ENCODE measurements at regions not wholly inside any gene's neighbourhood (a gene's known extent, or its start where the extent isn't known, plus 50 kb on each side); places are given as distances from the start of the nearest gene placed in this dataset.

- Histone ChIP-seq H3K36me3 (ENCODE audit: insufficient read depth, low read length) (no peaks in the 10 kb centered on the region), H3K4me1 (ENCODE audit: insufficient read depth, low read length) (no peaks in the 10 kb centered on the region), H3K27ac (ENCODE audit: low read depth, low read length) (no peak overlapping the region), H3K4me3 (ENCODE audit: low read length) (no peak overlapping the region), H3K27me3 (ENCODE audit: insufficient read depth, low read length, poor library complexity, severe bottlenecking) (no peaks in the 10 kb centered on the region), H3K9me3 (ENCODE audit: low read length) (no peaks in the 10 kb centered on the region)
- peaks cover 0 to 2% (median 0%) of the 10 kb centered on the region in 5 donors for H3K9me3 Mint-ChIP-seq
- ChIA-PET CTCF (no interaction called here), POLR2A (no interaction called here)
- no peaks in the 10 kb centered on the region for H3K27me3 Mint-ChIP-seq
- DNase-seq, result no peak
- no peaks in the 10 kb centered on the region for H3K36me3 Mint-ChIP-seq
- H3K4me1 Mint-ChIP-seq, result no peaks in the 10 kb centered on the region
- no peak overlapping the region for H3K4me3 Mint-ChIP-seq
- H3K27ac Mint-ChIP-seq, result no peak overlapping the region
Observed at GRCh38 chr18:27608174-27608573, 423.1 kb upstream of the CHST9 start.

GRCh38 chr18:27606741-27607140 lies 421.6 kb upstream of the CHST9 start:
- H3K4me3 ChIP-seq (ENCODE audit: low read length), result no peak overlapping the region
- no peaks in the 10 kb centered on the region for H3K4me1 Mint-ChIP-seq
- CTCF ChIA-PET, result interaction anchor here (1.0 kb wide), 1 partner anchor 122 kb away, joined by 3 read pairs; no protein-coding TSS in a partner anchor

GRCh38 chr18:27605107-27605834 lies 420.2 kb upstream of the CHST9 start:
- H3K4me1 Mint-ChIP-seq, result no peaks in the 10 kb centered on the region
- H3K4me1 ChIP-seq (ENCODE audit: insufficient read depth, low read length), result no peaks in the 10 kb centered on the region
- POLR2A ChIA-PET, result no interaction called here
- no peaks in the 10 kb centered on the region for H3K36me3 Mint-ChIP-seq
- no peak overlapping the region for H3K27ac Mint-ChIP-seq
- no peaks in the 10 kb centered on the region for H3K27me3 ChIP-seq (ENCODE audit: insufficient read depth, low read length, poor library complexity, severe bottlenecking)
- CTCF ChIA-PET, result no interaction called here
- DNase-seq, result no peak
- no peaks in the 10 kb centered on the region for H3K36me3 ChIP-seq (ENCODE audit: insufficient read depth, low read length)
- no peak overlapping the region for H3K4me3 Mint-ChIP-seq
- no peaks in the 10 kb centered on the region for H3K9me3 ChIP-seq (ENCODE audit: low read length)
- peaks cover 0 to 6% (median 4%) of the 10 kb centered on the region in 5 donors for H3K9me3 Mint-ChIP-seq
- no peak overlapping the region for H3K4me3 ChIP-seq (ENCODE audit: low read length)
- no peaks in the 10 kb centered on the region for H3K27me3 Mint-ChIP-seq
- no peak overlapping the region for H3K27ac ChIP-seq (ENCODE audit: low read depth, low read length)

More at GRCh38 chr18:27606741-27607140, 421.6 kb upstream of the CHST9 start:
- Mint-ChIP-seq H3K4me3 (no peak overlapping the region), H3K27me3 (no peaks in the 10 kb centered on the region), H3K9me3 (peaks cover 0 to 5% (median 2%) of the 10 kb centered on the region in 5 donors), H3K36me3 (no peaks in the 10 kb centered on the region), H3K27ac (no peak overlapping the region)
- H3K36me3 ChIP-seq (ENCODE audit: insufficient read depth, low read length), result no peaks in the 10 kb centered on the region
- H3K4me1 ChIP-seq (ENCODE audit: insufficient read depth, low read length), result no peaks in the 10 kb centered on the region
- DNase-seq, result no peak
- H3K27ac ChIP-seq (ENCODE audit: low read depth, low read length), result no peak overlapping the region
- POLR2A ChIA-PET, result no interaction called here
- no peaks in the 10 kb centered on the region for H3K27me3 ChIP-seq (ENCODE audit: insufficient read depth, low read length, poor library complexity, severe bottlenecking)
- H3K9me3 ChIP-seq (ENCODE audit: low read length), result no peaks in the 10 kb centered on the region

- peaks cover 0 to 6% (median 4%) of the 10 kb centered on the region in 5 donors for H3K9me3 Mint-ChIP-seq
- CTCF ChIA-PET, result no interaction called here
Observed at GRCh38 chr18:27604583-27604982, 419.5 kb upstream of the CHST9 start.

GRCh38 chr18:27602092-27602491 lies 417.0 kb upstream of the CHST9 start:
- Histone ChIP-seq H3K36me3 (ENCODE audit: insufficient read depth, low read length) (no peaks in the 10 kb centered on the region), H3K4me1 (ENCODE audit: insufficient read depth, low read length) (no peaks in the 10 kb centered on the region), H3K27ac (ENCODE audit: low read depth, low read length) (no peak overlapping the region), H3K27me3 (ENCODE audit: insufficient read depth, low read length, poor library complexity, severe bottlenecking) (no peaks in the 10 kb centered on the region), H3K4me3 (ENCODE audit: low read length) (no peak overlapping the region), H3K9me3 (ENCODE audit: low read length) (no peaks in the 10 kb centered on the region)
- Mint-ChIP-seq H3K9me3 (peaks cover 0 to 10% (median 4%) of the 10 kb centered on the region in 5 donors), H3K4me1 (no peaks in the 10 kb centered on the region), H3K4me3 (no peak overlapping the region), H3K36me3 (no peaks in the 10 kb centered on the region), H3K27me3 (no peaks in the 10 kb centered on the region), H3K27ac (no peak overlapping the region)
- ChIA-PET POLR2A (no interaction called here), CTCF (no interaction called here)
- DNase-seq, result no peak

More at GRCh38 chr18:27604583-27604982, 419.5 kb upstream of the CHST9 start:
- Mint-ChIP-seq H3K4me3 (no peak overlapping the region), H3K4me1 (no peaks in the 10 kb centered on the region), H3K36me3 (no peaks in the 10 kb centered on the region), H3K27me3 (no peaks in the 10 kb centered on the region), H3K27ac (no peak overlapping the region)
- Histone ChIP-seq H3K4me1 (ENCODE audit: insufficient read depth, low read length) (no peaks in the 10 kb centered on the region), H3K27me3 (ENCODE audit: insufficient read depth, low read length, poor library complexity, severe bottlenecking) (no peaks in the 10 kb centered on the region), H3K36me3 (ENCODE audit: insufficient read depth, low read length) (no peaks in the 10 kb centered on the region), H3K27ac (ENCODE audit: low read depth, low read length) (no peak overlapping the region), H3K4me3 (ENCODE audit: low read length) (no peak overlapping the region), H3K9me3 (ENCODE audit: low read length) (no peaks in the 10 kb centered on the region)
- POLR2A ChIA-PET, result no interaction called here
- no peak for DNase-seq

- Mint-ChIP-seq H3K27ac (no peak overlapping the region), H3K27me3 (no peaks in the 10 kb centered on the region), H3K4me1 (no peaks in the 10 kb centered on the region), H3K9me3 (peaks cover 0 to 12% (median 4%) of the 10 kb centered on the region in 5 donors), H3K36me3 (no peaks in the 10 kb centered on the region), H3K4me3 (no peak overlapping the region)
- Histone ChIP-seq H3K9me3 (ENCODE audit: low read length) (no peaks in the 10 kb centered on the region), H3K27me3 (ENCODE audit: insufficient read depth, low read length, poor library complexity, severe bottlenecking) (no peaks in the 10 kb centered on the region), H3K36me3 (ENCODE audit: insufficient read depth, low read length) (no peaks in the 10 kb centered on the region), H3K27ac (ENCODE audit: low read depth, low read length) (no peak overlapping the region), H3K4me3 (ENCODE audit: low read length) (no peak overlapping the region), H3K4me1 (ENCODE audit: insufficient read depth, low read length) (no peaks in the 10 kb centered on the region)
- no peak for DNase-seq
- ChIA-PET POLR2A (no interaction called here), CTCF (no interaction called here)
Observed at GRCh38 chr18:27600245-27600644, 415.1 kb upstream of the CHST9 start.

- H3K27me3 ChIP-seq (ENCODE audit: insufficient read depth, low read length, poor library complexity, severe bottlenecking), result no peaks in the 10 kb centered on the region
- H3K36me3 ChIP-seq (ENCODE audit: insufficient read depth, low read length), result no peaks in the 10 kb centered on the region
- no peaks in the 10 kb centered on the region for H3K9me3 ChIP-seq (ENCODE audit: low read length)
- no peak overlapping the region for H3K4me3 ChIP-seq (ENCODE audit: low read length)
- H3K36me3 Mint-ChIP-seq, result no peaks in the 10 kb centered on the region
- no peaks in the 10 kb centered on the region for H3K4me1 Mint-ChIP-seq
- POLR2A ChIA-PET, result no interaction called here
- no peaks in the 10 kb centered on the region for H3K4me1 ChIP-seq (ENCODE audit: insufficient read depth, low read length)
- no peak overlapping the region for H3K27ac ChIP-seq (ENCODE audit: low read depth, low read length)
- H3K9me3 Mint-ChIP-seq, result peaks cover 0 to 12% (median 4%) of the 10 kb centered on the region in 5 donors
- H3K27me3 Mint-ChIP-seq, result no peaks in the 10 kb centered on the region
- no peak for DNase-seq
- H3K4me3 Mint-ChIP-seq, result no peak overlapping the region
- CTCF ChIA-PET, result no interaction called here
- H3K27ac Mint-ChIP-seq, result no peak overlapping the region
Observed at GRCh38 chr18:27599202-27599829, 414.2 kb upstream of the CHST9 start.

- Mint-ChIP-seq H3K9me3 (peaks cover 0 to 6% (median 4%) of the 10 kb centered on the region in 5 donors), H3K36me3 (no peaks in the 10 kb centered on the region), H3K27ac (no peak overlapping the region), H3K4me3 (no peak overlapping the region), H3K27me3 (no peaks in the 10 kb centered on the region), H3K4me1 (no peaks in the 10 kb centered on the region)
- Histone ChIP-seq H3K9me3 (ENCODE audit: low read length) (no peaks in the 10 kb centered on the region), H3K4me3 (ENCODE audit: low read length) (no peak overlapping the region), H3K27ac (ENCODE audit: low read depth, low read length) (no peak overlapping the region), H3K4me1 (ENCODE audit: insufficient read depth, low read length) (no peaks in the 10 kb centered on the region), H3K36me3 (ENCODE audit: insufficient read depth, low read length) (no peaks in the 10 kb centered on the region), H3K27me3 (ENCODE audit: insufficient read depth, low read length, poor library complexity, severe bottlenecking) (no peaks in the 10 kb centered on the region)
- ChIA-PET CTCF (no interaction called here), POLR2A (no interaction called here)
- no peak for DNase-seq
Observed at GRCh38 chr18:27595113-27595838, 410.2 kb upstream of the CHST9 start.

Measured in CD8-positive, alpha-beta memory T cell (primary cell).